NOMO-1 treated with dmso at 0.1 percent for 144 hours (cell line): ENCODE measurements at regions not wholly inside any gene's neighbourhood (a gene's known extent, or its start where the extent isn't known, plus 50 kb on each side); places are given as distances from the start of the nearest gene placed in this dataset.
"Not testable (repeated sequence)": the region's sequence is repeated elsewhere in the genome, so short reads cannot be mapped to it uniquely, and the experiment has no call there.

ENCODE experiments used
- DNase-seq: peaks from one replicate; lab custom pipeline; 2025; ENCODE audit not compliant: unreplicated experiment; lab: John Stamatoyannopoulos, UW

DNA sequence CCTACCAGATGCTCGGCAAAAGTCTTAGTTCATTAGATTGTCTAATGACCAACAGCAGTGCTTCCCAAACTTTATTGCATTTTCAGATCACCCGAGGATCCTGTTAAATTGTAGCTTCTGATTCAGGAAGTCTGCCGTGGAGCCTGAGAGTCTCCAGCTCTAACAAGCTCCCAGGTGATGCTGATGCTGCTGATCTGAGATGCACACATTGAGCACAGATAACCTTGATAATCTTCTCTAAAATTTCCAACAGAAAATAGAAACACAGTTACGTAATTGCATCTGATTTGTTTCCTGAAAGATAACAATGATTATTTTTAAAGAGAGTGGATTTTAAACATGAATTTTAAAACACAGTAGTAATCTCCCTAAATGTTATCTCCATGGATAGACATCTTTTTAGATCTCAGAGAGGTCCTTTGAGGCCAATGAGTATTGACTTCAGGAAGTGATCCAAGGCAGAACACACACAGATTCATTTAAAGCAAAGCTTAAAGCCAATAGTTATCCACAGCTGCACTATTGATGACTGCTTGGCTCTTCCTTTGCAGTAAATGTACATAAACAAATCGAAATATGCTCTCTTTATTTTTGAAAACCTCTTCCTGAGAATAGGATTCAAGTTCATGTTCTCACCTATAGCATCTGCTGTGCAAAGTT is 122.8 kb upstream of the TNPO1 start:
- no peak for DNase-seq

GRCh38 chr5:72692651-72693442 is 123.6 kb upstream of the TNPO1 start:
- DNase-seq = no peak

- DNase-seq = no peak
These were observed 124.2 kb upstream of the TNPO1 start for GRCh38 chr5:72692231-72692637.

- DNase-seq = no peak
These were observed 124.7 kb upstream of the TNPO1 start for GRCh38 chr5:72691751-72692150.

- DNase-seq = no peak
These were observed 127.5 kb upstream of the TNPO1 start for GRCh38 chr5:72688916-72689315.

- DNase-seq = no peak
These were observed 129.2 kb upstream of the TNPO1 start for GRCh38 chr5:72687288-72687687.

GRCh38 chr5:72682561-72682960 is 133.9 kb upstream of the TNPO1 start:
- DNase-seq = no peak

DNA sequence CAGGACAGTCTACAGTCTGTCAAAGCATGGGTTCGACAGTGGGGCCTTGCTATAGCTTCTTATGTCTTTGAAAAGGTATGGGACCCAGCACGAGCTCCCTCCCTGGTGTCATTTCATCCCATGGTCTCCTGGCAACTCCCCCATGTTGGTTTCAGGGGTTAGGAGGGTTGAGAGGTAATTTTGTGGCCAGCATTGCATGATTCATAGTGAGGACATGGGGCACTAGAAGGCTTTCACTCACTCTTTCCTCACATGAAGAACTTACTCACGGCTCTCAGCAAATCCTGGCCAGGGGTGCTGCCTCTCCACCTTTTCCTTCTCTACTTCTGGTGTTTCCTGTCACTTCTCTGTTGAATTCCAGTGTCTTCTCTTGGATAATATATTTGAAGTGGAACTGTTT is 134.7 kb upstream of the TNPO1 start:
- DNase-seq = no peak

DNA sequence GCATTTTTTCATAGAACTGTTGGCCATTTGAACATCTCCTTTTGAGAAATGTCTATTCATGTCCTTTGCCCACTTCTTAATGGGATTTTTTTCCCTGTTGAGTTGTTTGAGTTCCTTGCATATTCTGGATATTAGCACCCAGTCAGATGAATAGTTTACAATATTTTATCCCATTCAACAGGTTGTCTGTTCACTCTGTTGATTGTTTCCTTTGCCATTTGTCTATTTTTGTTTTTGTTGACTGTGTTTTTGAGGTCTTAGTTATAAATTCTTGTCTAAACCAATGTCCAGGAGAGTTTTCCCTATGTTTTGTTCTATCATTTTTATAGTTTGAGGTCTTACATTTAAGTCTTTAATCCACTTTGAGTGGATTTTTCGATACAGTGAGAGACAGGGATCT is 139.0 kb upstream of the TNPO1 start:
- DNase-seq = no peak

DNA sequence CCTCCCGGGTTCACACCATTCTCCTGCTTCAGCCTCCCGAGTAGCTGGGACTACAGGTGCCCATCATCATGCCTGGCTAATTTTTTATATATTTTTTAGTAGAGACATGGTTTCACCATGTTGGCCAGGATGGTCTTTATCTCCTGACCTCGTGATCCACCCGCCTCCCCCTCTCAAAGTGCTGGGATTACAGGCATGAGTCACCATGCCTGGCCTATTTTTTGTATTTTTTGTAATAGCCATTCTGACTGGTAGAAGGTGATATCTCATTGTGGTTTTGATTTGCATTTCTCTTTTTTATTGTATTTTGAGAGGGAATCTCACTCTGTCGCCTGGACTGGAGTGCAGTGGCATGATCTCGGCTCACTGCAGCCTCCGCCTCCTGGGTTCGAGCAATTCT is 139.6 kb upstream of the TNPO1 start:
- DNase-seq = not testable (repeated sequence)

DNA sequence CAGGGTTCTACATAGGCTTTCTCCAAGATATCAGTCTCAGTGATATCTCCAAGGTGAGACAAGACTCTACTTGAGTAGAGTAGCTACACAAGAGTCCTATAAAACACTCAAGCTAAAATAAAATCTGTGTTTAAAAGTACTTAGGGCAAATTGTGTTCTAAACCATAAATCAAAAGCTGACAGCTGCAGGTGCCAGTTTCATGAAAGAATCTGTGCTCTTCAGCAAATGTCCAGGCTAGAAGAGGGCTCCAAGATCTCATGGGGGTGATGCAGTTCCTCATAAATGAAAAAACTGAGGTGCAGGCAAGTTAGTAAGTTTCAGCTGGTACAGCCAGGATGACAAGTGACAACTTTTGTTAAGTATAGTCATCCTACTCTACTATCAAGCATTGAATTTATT is 142.8 kb upstream of the TNPO1 start:
- DNase-seq = no peak

- DNase-seq = no peak
These were observed 143.3 kb upstream of the TNPO1 start for GRCh38 chr5:72673180-72673579.

DNA sequence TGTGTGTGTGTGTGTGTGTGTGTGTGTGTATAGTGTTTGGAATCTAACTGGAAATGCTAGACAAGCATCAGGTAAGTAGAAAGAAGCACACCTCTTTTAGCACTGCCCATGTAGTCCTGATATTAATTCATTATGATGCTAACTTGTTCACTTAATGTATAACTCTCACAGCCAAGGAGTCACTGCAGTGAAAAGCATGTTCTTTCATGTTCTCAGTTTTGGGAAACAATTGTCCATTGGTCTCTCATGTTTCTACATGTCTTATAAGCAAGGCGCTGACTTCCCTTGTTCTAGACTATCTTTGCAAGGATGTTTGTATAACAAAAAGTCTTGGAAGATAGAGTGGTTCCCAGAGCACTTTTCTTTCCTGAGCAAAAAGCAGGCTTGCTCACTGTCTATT is 148.8 kb upstream of the TNPO1 start:
- no peak for DNase-seq

GRCh38 chr5:72662936-72663335 is 153.5 kb upstream of the TNPO1 start:
- DNase-seq = no peak

DNA sequence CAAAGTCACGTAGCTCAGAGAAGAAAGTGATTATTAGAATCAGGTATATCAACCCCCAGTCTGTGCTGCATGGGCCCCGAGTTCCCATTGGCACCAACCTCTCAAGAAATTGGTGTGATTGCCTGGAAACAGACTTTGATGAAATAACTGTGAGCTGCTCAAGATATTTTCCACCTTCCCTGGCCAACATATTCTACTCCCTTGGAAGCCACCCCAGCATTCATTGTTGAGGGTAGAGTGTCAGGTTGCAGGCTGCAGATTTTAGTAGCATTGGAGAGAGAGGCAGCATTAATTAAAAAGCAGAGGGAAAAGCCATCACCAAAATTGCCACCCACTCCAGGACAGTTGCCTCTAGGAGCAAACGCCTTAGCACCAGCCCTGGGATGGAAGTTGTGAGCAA is 154.2 kb upstream of the TNPO1 start:
- no peak for DNase-seq

DNA sequence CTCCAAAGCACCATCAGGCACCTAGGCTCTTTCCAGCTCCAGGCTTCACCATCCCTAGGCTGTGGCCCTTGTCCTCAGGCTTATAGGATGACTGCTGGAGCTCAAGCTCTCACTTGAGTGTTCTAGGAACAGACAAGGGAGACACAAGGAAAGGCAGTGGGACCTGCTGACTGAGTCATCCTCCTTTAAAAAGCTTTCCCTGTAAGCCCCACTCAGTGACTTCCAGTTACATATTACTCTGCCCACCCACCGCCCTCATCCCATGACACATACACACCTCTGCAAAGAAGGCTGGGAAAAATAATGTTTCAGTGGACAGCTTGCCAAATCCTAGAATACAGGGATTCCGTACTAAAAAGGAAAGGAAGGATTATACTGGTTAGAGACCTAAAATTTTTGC is 154.2 kb upstream of the ZNF366 start:
- no peak for DNase-seq

DNA sequence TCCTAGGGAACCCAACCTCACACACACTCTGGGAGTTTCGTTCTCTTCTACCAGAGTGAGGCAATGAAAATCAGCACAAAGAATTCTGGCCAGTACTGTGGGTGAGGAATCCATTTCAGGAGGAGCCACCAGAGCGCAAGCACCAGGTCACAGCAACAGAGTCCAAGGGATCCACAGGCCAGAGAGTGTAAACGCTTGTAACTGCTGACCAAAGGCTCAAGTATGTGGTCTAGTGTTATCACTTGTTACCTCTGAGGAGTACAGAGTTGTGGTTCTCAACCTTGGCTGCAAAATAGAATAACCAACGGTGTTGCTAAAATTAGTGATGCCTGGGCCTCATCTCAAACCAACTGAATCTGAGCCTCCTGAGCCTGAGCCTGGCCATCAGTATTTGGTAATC is 152.5 kb upstream of the ZNF366 start:
- DNase-seq = no peak

DNA sequence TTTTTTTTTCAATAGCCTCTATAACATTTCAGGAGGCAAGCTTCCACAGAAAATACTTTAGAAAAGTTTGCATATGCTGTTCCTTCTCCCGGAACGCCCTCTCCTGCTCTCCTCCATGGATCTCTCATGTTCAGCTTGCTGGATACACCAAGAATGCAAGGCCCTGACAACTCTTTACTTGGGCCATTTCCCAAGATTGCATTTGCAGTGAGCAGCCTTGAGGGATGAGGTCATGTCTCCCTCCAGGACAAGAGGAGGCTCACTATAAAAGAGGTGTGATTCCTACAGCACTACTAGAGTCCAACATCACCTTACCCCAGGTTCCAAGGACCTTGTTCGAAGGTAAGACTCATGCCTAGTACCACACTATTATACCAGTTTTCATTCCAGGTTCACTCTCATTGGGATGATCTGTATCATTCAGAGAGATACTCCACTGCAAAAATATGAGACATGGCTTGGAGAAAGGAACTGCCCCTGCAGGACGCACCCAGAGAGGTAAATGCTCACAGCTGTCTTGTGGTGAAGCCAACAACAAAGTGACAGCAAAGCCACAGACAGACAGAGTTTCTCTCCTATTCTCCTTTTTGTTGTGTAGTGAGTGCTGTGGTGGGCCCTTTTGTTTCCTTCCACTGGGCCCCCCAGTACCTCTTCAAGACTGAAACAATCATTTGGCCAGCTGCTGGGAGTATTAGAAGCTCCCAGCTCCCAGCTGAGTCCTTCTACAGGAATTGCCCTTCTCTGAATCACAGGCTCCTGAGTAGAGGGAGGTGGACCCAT is 151.7 kb upstream of the ZNF366 start:
- DNase-seq = no peak

DNA sequence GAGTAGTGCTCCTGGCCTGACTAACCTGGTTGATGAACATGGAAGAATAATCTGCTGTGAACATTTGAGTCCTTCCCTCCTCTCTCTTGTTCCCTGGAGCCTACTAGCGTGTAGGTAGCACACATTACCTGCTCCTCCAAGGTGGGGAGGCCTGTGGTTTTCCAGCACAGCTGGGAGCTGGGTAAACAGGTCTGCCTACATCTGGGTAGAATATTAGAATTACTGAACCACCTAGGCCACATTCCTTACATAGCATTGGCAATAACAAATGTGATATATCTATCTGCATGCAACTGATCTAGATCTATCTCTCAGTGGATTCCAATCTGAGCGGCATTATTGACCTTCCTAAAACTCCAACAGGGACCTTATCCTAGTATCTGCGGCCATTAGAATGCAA is 151.0 kb upstream of the ZNF366 start:
- DNase-seq = no peak

DNA sequence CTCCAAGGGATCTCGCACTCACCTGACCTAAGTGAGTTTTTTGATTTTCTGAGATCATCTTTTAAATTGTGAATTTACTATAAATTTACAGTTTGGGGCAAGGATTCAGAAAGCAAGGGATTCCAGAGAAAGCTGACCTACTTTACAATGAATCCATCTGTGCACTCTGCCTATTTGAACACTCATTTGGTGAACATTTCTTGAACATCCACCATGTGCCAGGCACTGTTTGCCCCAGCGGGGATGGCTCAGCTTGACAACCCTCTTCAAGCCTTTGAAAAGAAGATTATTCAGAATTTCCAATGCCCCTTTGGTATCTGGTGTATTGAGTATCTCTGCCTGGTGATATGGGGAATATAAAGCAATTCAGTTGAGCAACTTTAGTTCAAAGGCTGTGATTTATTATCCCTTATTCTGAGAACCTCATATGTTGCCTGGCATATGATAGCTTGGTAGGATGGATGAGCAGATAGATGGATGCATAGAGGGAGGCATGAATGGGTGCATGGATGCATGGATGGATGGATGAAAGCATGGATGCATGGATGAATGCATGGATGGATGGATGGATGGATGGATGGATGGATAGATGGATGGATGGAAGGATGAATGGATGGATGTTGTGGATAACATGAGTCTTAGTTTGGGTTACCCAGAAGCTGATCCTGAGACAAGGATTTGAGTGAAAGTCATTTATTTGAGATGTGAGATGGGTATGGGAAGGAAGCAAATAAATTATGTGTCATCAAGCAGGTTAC is 149.7 kb upstream of the ZNF366 start:
- DNase-seq = no peak

- DNase-seq = no peak
These were observed 149.1 kb upstream of the ZNF366 start for GRCh38 chr5:72656331-72656730.
